Upper lobe of left lung (tissue), 4 donors: ENCODE measurements at regions not wholly inside any gene's neighbourhood (a gene's known extent, or its start where the extent isn't known, plus 50 kb on each side); places are given as distances from the start of the nearest gene placed in this dataset.
"Not testable (repeated sequence)": the region's sequence is repeated elsewhere in the genome, so short reads cannot be mapped to it uniquely, and the experiment has no call there.

Source experiments
- CTCF ChIP-seq, 6 experiments: fragments of 450-650 bp in 4 of 6; fragments of 200-600 bp in 2 of 6; sonication (generic) in 2 of 6; IDR thresholded peaks; one replicate each; pipeline ENCODE4 v1.5.1; 2016 to 2019; ENCODE audit warnings: antibody characterized with exemption in 6 of 6
- POLR2A ChIP-seq, 4 donors: fragments of 450-650 bp; IDR thresholded peaks; one replicate each; pipeline ENCODE4 v1.5.1; 2016 to 2017; ENCODE audit warnings: antibody characterized with exemption in 4 of 4, mild to moderate bottlenecking in 2 of 4

GRCh38 chrX:56494923-56495322 is 68.5 kb upstream of the UBQLN2 start:
- TF ChIP-seq CTCF, POLR2A (IDR thresholded peaks at IDR 0.05): not testable (repeated sequence)
